HT1080 (cell line): ENCODE measurements at regions not wholly inside any gene's neighbourhood (a gene's known extent, or its start where the extent isn't known, plus 50 kb on each side); places are given as distances from the start of the nearest gene placed in this dataset.
A peak's percentile ranks its signal among the peaks of the same experiment; 100 is the strongest.

ENCODE experiments used
- DNase-seq: peaks from one replicate; pipeline ENCODE4 v3.0.0-alpha.2; 2015; ENCODE audit warnings: low read depth

DNA sequence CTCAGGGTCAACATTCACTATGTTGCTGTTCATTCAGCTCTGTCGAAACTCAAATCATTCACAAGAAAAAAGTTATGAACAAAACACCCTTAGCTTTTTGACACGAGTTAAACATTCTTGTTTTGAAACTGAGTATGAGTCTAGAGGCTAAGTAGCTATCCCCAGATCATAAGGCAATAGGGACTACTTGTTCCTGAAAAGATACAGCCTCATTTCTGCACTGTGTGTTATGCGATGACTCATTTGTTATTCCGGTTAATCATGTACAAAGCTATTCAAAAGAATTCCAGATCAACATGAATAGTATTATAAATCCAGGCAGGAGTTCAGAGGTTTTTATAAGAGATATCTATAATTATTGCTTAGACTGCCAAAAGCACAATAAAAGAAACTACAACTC is 908.0 kb downstream of the QKI start:
- DNase-seq = peak; percentile 76

DNA sequence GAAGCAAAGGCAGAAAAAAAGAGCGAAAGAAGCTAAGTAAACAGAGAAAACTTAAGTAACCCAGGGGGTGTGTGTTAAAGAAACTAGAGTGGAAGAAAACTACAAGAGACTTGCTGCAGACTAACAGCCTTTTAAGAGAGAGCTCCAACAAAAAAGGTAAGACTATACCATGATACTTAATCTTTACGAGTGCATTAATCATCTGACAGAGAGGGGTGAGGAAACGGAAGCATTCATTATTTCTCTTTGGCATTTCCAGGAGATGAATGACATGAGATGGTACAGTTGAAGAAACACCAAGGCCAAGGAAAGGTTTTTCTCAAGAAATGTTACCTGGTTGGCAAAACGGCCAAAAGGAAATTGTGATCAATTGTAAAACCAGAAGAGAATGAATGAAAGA is 906.8 kb downstream of the QKI start:
- DNase-seq = no peak

DNA sequence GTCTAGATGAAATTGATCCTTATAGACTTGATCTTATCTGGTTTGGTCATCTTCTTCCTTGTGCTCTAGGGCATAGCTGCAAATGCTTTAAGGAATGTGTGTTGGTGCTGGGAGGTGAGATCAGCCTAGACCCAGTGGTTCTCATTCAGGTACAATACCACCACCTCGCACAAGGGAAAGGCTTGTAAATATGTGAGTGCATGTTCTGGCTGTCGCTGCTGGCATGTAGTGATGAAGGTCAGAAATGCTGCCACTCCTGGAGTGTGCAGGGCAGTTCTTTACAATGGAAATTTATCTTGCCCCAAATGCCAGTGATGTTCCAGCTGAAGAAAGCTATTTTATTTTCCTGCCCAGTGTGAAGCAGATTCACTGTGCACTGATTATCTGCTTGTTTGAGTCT is 900.9 kb downstream of the QKI start:
- DNase-seq = no peak

DNA sequence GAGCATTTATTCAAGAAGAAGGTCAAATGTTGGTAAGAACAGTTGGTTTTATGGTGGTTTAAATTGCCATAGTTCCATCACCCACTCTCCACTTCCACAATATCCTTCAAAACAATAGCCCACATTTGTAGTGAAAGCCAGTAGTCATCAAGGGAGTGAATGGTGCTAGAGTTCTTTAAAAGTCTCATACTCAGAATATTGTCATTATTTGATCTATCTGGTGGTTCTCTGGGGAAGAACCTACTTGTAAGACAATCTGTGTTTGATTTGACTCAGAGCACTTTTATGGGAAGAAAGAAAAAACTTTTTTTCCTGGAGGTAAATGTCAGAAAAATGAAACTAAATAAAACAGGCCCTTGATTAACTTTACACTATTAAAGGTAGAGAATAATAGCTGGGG is 893.8 kb downstream of the QKI start:
- no peak for DNase-seq

DNA sequence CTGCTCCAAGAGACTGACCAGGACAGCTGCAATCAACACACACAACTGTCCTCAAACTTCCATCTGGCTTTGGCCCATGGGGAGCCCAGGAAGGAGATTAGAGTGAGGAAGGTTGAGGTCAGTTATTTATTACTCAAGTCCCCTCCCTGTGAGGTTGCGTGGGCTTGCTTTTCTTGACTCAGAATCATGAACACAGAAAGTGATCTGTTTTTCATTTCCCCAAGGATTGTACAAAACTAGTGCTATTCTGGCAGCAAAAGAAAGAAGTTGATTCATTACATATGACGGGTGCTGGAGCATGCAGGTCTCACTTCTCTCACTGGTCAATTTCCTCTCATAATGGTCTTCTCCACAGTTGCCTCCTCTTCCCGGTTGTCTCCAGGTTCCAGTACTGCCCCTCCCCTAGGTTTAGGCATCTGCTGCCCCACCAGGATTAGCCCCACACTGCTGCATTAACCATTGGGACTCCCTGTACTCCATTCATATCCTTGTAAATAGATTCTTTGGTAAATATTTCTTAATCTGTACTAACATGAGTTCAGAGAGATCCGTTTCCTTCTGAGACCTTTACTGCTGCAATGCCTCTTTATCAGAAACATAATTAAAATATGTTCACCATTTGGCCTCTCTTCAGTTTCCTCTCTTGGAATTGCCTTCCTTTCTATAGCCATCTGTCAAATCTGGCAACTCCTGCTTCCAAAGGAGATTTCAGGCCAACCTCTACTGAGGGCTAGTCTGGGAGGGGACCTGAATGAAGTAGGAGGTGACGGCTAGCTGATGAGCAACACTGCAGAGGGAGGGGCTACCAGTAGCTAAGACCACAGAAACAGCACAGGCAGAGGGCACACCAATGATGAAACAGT is 888.8 kb downstream of the QKI start:
- no peak for DNase-seq

DNA sequence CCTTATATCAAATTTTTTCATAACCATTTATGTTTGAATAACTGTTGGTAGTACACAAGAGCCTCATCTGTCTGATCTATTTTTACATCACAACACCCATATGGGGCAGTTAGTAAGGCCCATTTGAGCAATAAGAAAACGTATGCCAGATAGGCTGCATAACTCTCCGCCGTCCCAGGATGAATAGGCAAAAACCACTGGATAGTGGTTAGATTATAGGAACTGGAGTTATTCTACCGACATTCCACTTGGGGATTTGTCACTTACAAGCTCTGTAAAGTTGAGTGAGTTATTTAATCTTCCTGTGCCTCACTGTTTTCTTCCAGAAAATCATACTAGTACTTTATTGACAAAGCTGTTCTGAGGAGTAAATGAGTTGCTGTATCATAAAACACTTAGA is 881.9 kb downstream of the QKI start:
- DNase-seq = peak; percentile 13

DNA sequence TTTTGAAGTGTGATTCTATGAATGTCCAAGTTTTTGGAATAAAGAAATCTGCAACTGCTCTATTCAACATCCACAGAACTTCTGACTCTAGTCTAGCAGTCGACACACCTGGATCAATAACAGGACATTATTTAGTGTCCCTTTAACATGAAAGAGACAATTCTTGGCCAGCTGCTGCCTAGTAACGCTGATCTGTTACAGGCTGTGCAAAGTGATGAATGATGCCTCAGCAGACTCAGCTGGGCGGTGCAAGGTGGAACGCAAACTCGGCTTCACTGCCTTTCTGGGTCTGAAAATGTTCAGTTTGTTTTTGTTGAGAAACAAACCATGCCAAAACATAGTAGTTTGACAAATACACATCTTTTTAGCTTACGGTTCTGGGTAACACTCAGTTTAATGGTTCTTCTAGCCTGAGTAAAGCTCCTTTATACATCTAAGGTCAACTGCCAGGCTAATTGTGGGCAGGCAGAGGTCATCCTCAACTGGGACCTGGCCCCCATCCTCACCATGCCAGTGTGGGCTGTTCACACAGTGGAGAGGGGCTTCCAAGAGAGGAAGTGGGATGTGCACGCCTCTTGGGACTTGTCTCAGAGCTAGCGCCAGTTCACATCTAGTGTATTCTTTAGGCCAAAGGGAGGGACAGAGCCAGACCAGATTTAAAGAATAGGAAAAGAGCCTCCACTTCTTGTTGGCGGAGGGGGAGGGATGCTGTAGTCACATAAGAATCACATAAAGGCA is 879.7 kb downstream of the QKI start:
- no peak for DNase-seq

DNA sequence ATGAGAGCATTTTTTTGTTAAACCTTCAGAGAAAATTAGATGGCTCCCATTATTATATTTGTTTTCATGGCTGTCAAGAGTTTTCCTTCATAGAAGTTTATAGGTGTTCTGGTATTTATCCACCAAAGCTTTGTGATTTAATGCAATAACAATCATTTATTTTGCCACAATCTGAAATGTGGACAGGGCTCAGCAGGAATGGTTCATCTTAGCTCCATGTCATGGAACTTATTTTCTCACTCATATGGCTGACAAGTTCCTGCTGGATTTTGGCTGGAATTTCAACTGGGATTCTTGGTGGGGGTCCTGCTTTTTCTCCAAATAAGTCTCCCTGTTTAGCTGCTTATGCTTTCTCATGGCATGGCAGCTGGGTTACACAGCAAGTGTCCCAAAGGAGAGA is 876.7 kb downstream of the QKI start:
- DNase-seq = no peak

DNA sequence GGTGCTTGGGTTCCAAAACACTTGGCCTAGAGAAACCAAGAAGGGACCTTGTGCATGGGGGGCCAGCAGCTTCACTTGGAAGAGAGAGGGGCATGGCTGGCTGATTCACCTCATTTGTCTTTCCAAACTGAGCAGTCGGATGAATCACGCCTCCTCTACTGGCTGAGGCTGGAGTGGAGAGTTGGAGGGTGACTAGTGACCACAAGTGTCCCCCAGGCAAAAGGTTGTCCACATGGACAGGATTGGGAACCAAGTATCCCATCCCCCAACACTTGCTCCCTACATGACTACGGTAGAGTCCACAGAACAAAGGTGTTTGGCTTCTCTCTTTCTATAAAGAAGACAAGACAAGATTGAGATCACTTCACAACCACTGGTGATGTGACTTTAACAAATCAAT is 875.6 kb downstream of the QKI start:
- peak; percentile 28 for DNase-seq

DNA sequence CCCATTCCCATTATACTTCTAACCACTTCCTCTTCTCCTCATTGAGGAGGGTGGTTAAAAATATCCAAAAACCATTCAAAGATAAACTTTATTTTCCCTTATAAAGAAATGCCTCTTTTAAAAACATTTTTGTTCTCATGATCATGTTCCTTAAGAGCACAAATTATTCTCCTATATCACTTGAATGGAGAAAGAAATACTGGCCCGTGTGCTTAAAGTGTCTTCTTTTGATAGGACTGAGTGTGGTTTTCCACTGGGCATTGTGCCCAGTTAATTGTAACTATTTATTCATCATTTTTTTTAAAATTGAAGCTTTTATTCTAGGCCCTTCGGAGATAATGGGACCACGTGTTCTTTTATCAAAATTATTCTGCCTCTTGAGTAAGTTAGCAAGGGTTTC is 871.5 kb downstream of the QKI start:
- DNase-seq = peak; percentile 15

DNA sequence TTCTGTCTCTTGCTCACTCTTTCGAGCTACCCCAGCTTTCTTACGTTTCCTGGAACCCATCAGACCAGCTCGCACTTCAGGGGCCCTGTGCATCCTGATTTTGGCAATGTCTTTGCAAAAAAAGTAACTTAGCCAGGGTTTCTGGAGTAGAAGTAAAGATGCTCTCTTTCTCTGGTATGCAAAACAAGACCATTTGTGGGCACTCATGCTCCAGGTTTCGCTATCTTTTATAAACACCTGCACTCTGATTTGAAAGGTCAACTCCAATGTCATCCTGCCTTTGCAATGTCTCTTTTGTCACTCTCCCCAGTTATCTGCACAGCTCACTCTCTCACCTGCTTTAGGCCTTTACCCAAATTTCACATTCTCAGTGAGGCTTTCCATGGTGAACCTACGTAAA is 869.1 kb downstream of the QKI start:
- DNase-seq = no peak

DNA sequence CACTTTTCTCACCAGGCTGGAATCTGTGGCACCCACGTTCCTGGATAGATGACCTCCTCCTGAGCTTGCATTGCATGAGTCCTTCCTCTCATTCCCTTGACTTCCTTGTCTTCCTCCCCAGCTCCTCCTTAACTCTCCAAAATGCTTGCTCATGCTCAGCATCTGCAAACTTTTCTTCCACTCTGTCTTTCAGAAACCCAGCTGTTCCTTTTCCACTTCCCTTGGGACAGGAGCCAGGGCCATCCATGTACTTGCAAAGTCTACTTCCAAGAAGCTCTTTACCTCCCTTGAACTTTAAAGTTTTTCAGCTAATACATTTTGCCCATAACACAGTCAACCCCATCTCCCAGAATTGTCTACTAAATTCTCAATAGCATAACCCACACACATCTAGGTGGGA is 861.7 kb downstream of the QKI start:
- no peak for DNase-seq

DNA sequence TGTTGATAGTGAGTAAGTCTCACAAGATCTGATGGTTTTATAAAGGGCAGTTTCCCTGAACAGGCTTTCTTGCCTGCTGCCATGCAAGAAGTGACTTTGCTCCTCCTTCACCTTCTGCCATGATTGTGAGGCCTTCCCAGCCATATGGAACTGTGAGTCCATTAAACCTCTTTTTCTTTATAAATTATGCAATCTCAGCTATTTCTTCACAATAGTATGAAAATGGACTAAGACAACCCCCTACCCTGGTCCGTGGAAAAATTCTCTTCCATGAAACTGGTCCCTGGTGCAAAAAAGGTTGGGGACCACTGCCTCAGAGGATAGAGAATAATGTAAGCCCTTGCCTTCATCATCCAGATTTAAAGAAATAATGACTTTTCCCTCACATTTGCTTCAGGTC is 861.3 kb downstream of the QKI start:
- no peak for DNase-seq

DNA sequence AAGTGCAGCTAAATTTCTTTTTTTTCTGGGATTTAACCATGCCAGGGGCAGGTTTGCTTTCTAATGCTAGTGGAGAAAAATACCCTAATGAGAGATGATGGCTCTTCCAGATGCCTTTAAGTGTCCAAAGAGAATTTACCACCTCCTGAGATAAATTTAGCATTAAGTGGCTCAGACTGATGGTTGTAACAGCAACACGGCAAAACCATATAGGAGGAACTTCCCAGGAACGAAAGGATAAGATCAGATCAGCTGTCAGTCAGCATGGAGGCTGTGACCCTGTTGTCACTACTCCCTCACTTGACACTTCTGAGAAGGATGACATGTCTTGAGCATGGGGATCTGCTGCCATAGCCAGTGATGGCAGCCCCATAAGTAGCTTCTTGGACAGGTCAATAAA is 860.0 kb downstream of the QKI start:
- DNase-seq = no peak

DNA sequence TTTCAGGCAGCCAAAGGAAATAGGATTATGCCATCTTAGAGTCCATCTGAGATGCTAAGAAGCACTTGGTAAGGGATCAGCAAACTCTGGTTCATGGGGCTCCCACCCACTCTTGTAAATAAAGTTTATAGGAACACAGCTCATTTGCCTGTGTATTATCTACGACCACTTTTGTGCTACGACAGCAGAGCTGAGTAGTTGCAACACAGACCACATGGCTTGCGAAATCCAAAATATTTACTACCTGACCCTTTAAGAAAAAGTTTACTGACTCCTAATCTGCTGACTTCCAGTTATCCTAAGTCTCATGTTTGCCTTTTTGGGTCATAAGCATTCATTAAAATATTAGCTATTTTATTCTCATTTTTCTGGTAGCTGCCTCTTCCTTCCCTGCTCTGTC is 859.0 kb downstream of the QKI start:
- DNase-seq = no peak

DNA sequence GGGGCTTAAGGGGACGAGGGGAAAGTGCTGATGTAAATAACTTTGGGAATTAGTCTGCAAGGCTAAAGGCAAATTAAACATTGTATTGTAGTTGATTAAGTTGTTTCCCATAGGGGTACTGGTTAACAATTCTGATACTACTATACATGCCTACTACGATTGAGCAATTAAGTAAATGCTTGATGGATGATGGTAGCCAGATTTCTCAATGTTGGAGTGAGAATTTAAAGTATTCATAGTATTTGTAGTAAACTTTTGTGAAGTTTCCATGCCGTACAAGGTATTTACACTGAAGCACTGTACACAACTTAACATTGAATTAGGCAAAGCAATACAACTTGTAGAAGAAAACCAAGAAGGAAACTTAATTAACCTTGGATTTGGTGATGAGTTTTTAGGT is 852.3 kb downstream of the QKI start:
- no peak for DNase-seq

DNA sequence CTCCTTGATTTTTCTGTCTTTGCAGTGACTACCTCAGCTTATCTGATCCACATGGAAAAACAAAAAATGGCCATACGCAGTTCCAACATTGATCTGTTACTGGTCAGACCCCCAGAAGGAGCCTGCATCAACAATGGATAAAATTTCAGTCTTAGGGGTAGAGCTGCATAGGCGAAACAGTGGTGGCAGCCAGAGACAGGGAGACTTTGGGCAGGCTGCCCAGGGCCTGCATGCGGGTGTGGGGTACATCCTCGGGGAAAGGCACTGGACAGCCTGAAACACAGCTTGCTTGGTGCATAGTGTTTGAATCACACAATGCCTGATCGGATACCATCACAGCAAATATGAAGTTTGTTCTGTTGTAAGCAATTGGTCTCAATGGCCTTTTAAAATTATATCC is 847.8 kb downstream of the QKI start:
- no peak for DNase-seq

DNA sequence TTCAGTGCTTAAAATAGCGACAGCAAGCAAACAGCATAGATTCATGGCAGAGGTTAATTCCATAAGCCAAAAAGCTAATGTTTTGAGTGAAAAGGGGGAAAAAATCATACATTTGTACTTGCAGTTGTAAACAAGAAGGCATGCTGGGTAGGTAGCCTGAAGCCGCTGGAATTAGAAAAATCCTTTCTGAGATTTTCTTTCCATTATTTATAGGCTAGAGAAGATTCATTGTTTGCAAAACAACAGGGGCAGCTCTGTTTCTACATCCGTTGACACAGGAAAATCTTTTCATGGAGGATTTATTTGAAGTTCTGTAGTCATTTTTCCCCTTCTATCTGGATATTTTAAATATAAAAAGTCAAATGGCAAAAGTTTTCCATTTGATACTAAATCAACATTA is 843.9 kb downstream of the QKI start:
- DNase-seq = no peak

DNA sequence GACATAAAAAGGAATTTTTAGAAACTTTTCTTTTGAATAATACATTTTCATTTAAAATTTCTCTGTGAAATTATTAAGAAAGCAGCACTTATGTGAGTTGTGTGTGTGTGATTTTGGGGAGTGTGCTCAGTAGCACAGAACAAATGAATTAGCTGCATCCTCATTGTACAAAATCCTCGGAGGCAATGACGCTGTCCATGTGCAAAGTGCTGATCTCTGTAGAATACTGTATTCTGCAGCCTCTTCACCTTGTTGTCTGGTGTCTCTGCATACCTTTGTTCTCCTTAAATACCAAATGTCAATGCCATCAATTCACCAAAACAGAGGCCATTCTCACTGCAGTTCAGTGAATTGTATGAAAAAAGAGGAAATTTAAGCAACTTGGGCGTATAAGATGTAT is 838.4 kb downstream of the QKI start:
- no peak for DNase-seq

DNA sequence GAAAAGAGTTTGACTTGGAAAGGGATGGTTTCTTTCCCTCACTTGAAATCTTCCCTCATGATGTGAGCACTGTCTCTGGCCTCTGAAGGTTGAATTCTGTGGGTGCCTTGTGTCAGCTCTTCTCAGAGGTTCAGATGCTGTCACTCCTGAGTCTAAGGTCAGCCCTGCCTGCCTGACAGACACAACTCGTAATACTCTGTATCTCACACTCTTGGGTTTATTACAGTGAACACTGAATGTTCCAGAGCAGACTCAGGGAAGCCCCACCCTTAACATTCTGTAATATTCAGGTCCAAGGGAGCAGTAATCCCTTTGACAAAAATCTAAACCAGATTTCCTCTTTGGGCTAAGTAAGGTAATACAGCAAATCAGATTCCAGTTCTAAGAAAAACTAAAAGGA is 837.8 kb downstream of the QKI start:
- DNase-seq = no peak

DNA sequence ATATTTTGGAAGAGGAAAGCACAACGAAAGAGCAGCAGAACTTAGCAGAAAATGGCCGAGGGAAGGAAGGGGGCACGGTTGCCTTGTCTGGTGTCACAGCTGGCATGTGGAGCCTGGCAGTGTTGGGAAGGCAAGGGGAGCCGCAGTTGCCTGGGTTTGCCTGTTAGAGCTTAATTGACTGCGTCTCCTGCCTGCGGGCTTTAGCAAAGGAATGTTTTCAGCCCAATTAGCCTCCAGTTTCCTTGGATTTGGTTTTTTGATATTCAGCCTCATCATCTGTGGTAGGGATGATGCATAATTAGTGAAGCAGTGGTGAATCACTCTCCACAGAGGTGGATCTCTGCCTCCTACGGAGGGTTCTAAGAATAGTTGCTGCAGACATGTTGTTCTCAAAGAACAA is 832.6 kb downstream of the QKI start:
- peak; percentile 73 for DNase-seq

DNA sequence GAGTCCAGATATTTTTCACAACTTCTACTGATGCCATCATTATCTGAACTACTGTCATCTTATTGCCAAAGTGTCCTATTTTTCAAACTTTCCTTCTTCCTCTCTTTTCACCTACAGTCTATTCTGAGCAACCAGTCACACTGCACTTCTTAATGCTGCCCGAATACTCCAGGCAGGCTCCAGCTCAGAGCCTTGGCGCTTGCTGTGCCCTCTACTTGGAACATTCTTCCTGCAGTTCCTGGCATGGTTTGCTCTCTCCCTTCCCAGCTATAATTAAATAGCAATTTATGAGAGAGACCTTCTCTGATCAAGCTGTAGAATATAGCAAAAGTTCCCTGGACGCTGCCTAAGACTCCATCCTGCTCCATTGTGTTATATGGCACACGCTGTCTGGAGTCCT is 831.6 kb downstream of the QKI start:
- no peak for DNase-seq

DNA sequence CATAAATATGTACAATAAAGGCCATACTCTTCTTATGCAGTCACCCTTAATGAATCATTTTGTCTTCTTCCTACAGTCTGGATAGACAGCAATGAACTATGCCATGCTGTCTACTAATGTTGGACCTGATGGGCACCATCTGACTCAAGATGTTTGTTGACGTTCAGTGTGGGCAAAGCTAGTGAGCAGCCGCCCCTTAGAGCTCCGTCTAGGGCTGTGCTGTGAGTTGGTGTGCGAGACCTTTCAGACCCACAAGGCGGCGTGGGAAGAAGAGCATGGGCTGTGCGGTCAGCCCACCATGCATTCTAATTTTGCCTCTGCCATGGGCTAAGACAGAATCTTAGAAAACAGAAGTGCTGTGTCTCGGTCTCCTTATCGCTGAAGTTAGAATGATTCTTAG is 829.4 kb downstream of the QKI start:
- DNase-seq = peak; percentile 48
